Mesothelial cell of epicardium (in vitro differentiated cells): ENCODE measurements at regions not wholly inside any gene's neighbourhood (a gene's known extent, or its start where the extent isn't known, plus 50 kb on each side); places are given as distances from the start of the nearest gene placed in this dataset.

Source experiments
- DNase-seq, 2 experiments: peaks; one replicate each; pipeline ENCODE4 v3.0.0; 2021; ENCODE audit warnings: low spot score in 2 of 2; ENCODE audit not compliant: unreplicated experiment in 2 of 2
- H3K27ac Mint-ChIP-seq: 2 replicates; pipeline ENCODE4 v1.8.0; 2021; ENCODE audit warnings: mixed read lengths
- H3K27me3 Mint-ChIP-seq: 2 replicates; pipeline ENCODE4 v1.8.0; 2021; ENCODE audit warnings: low read depth, mixed read lengths
- H3K36me3 Mint-ChIP-seq: 2 replicates; pipeline ENCODE4 v1.8.0; 2021; ENCODE audit warnings: mixed read lengths
- H3K4me1 Mint-ChIP-seq: 2 replicates; pipeline ENCODE4 v1.8.0; 2021; ENCODE audit warnings: mixed read lengths
- H3K4me3 Mint-ChIP-seq: 2 replicates; pipeline ENCODE4 v1.8.0; 2021; ENCODE audit warnings: mild to moderate bottlenecking, moderate library complexity, mixed read lengths
- H3K9me3 Mint-ChIP-seq: 2 replicates; pipeline ENCODE4 v1.8.0; 2021; ENCODE audit warnings: mixed read lengths
- CTCF ChIP-seq: fragments of 200-600 bp; sonication (generic); IDR thresholded peaks from one replicate; pipeline ENCODE4 v1.5.0; 2021; ENCODE audit warnings: antibody characterized with exemption; ENCODE audit not compliant: unreplicated experiment

- Mint-ChIP-seq H3K9me3 (no peaks in the 10 kb centered on the region), H3K4me3 (no peak overlapping the region), H3K27ac (no peak overlapping the region), H3K4me1 (peaks cover 7% of the 10 kb centered on the region), H3K27me3 (peaks cover 37% of the 10 kb centered on the region), H3K36me3 (no peaks in the 10 kb centered on the region)
- no peak for TF ChIP-seq CTCF
- no peak for DNase-seq
Measured at GRCh38 chr16:79310710-79311109, 289.8 kb downstream of the MAF start.

GRCh38 chr16:79309606-79310005 is 290.9 kb downstream of the MAF start:
- H3K4me1 Mint-ChIP-seq, result peaks cover 7% of the 10 kb centered on the region
- no peaks in the 10 kb centered on the region for H3K9me3 Mint-ChIP-seq
- no peak overlapping the region for H3K27ac Mint-ChIP-seq
- TF ChIP-seq CTCF, result no peak
- H3K36me3 Mint-ChIP-seq, result no peaks in the 10 kb centered on the region
- no peak for DNase-seq
- peaks cover 32% of the 10 kb centered on the region for H3K27me3 Mint-ChIP-seq
- H3K4me3 Mint-ChIP-seq, result no peak overlapping the region

- no peaks in the 10 kb centered on the region for H3K9me3 Mint-ChIP-seq
- no peak for TF ChIP-seq CTCF
- peaks cover 27% of the 10 kb centered on the region for H3K27me3 Mint-ChIP-seq
- H3K4me1 Mint-ChIP-seq, result peaks cover under 1% of the 10 kb centered on the region
- no peaks in the 10 kb centered on the region for H3K36me3 Mint-ChIP-seq
- no peak for DNase-seq
- no peak overlapping the region for H3K4me3 Mint-ChIP-seq
- no peak overlapping the region for H3K27ac Mint-ChIP-seq
Measured at GRCh38 chr16:79307214-79307613, 293.3 kb downstream of the MAF start.

GRCh38 chr16:79305074-79305473 is 295.5 kb downstream of the MAF start:
- peaks cover 14% of the 10 kb centered on the region for H3K27me3 Mint-ChIP-seq
- DNase-seq, result no peak
- H3K9me3 Mint-ChIP-seq, result no peaks in the 10 kb centered on the region
- H3K36me3 Mint-ChIP-seq, result no peaks in the 10 kb centered on the region
- H3K4me3 Mint-ChIP-seq, result no peak overlapping the region
- no peak overlapping the region for H3K27ac Mint-ChIP-seq
- H3K4me1 Mint-ChIP-seq, result no peaks in the 10 kb centered on the region
- no peak for TF ChIP-seq CTCF

GRCh38 chr16:79303959-79304387 is 296.6 kb downstream of the MAF start:
- peaks cover 12% of the 10 kb centered on the region for H3K27me3 Mint-ChIP-seq
- TF ChIP-seq CTCF, result no peak

GRCh38 chr16:79303206-79303605 is 297.3 kb downstream of the MAF start:
- H3K4me1 Mint-ChIP-seq, result peaks cover 4% of the 10 kb centered on the region

More at GRCh38 chr16:79303959-79304387, 296.6 kb downstream of the MAF start:
- no peaks in the 10 kb centered on the region for H3K9me3 Mint-ChIP-seq
- no peaks in the 10 kb centered on the region for H3K36me3 Mint-ChIP-seq
- H3K27ac Mint-ChIP-seq, result no peak overlapping the region
- no peak for DNase-seq
- no peak overlapping the region for H3K4me3 Mint-ChIP-seq
- peaks cover 3% of the 10 kb centered on the region for H3K4me1 Mint-ChIP-seq

More at GRCh38 chr16:79303206-79303605, 297.3 kb downstream of the MAF start:
- no peak for DNase-seq
- TF ChIP-seq CTCF, result no peak
- Mint-ChIP-seq H3K27me3 (peaks cover 12% of the 10 kb centered on the region), H3K9me3 (no peaks in the 10 kb centered on the region), H3K4me3 (no peak overlapping the region), H3K27ac (no peak overlapping the region), H3K36me3 (no peaks in the 10 kb centered on the region)
